ENCODE measurements at regions not wholly inside any gene's neighbourhood (a gene's known extent, or its start where the extent isn't known, plus 50 kb on each side); places are given as distances from the start of the nearest gene placed in this dataset.

- Histone ChIP-seq H3K9me3 (ENCODE audit: control insufficient read depth, low read depth, low read length) (no peaks in the 10 kb centered on the region), H4K20me1 (ENCODE audit: control insufficient read depth, insufficient read depth, insufficient read length) (no peaks in the 10 kb centered on the region), H4K5ac (ENCODE audit: insufficient read length, low read depth, low read length) (no peak overlapping the region), H3K23ac (ENCODE audit: insufficient read length, low read depth, low read length) (no peak overlapping the region), H4K91ac (ENCODE audit: insufficient read length, low read depth, low read length) (no peak overlapping the region), H2AK5ac (ENCODE audit: insufficient read length, low read length) (no peak overlapping the region), H4K8ac (replicated peaks; ENCODE audit: insufficient read length, low read depth, low read length) (no peak overlapping the region), H2AFZ (ENCODE audit: low read length) (no peak overlapping the region), H3K4me1 (ENCODE audit: insufficient read depth, low read length) (no peaks in the 10 kb centered on the region), H3K14ac (ENCODE audit: insufficient read depth, low read length) (no peak overlapping the region), H3K79me2 (ENCODE audit: insufficient read depth, low read length) (no peaks in the 10 kb centered on the region), H2BK15ac (ENCODE audit: low read depth, low read length) (no peak overlapping the region), H3K79me1 (ENCODE audit: insufficient read depth, low read depth, low read length, poor library complexity, severe bottlenecking) (no peaks in the 10 kb centered on the region), H3K23me2 (ENCODE audit: insufficient read length, low read depth, low read length, poor library complexity, severe bottlenecking) (no peaks in the 10 kb centered on the region), H3K18ac (ENCODE audit: insufficient read length, low read depth, low read length) (no peak overlapping the region), H3K27me3 (ENCODE audit: insufficient read depth, low read length) (no peaks in the 10 kb centered on the region), H2BK120ac (ENCODE audit: low read depth, low read length, poor library complexity, severe bottlenecking) (no peak overlapping the region), H3K56ac (ENCODE audit: insufficient read length, low read depth, low read length) (no peak overlapping the region), H3T11ph (ENCODE audit: low read length) (no peak overlapping the region), H2BK20ac (ENCODE audit: low read depth, low read length, poor library complexity, severe bottlenecking) (no peak overlapping the region), H3K27ac (ENCODE audit: insufficient read length, low read depth, low read length) (no peak overlapping the region), H3K4me2 (ENCODE audit: insufficient read depth, insufficient read length, low read length) (no peak overlapping the region), H2BK12ac (ENCODE audit: insufficient read length, low read depth, low read length) (no peak overlapping the region), H2BK5ac (ENCODE audit: insufficient read length, low read length) (no peak overlapping the region), H3K4ac (ENCODE audit: low read depth, low read length) (no peak overlapping the region), H3K9ac (ENCODE audit: extremely low read depth, insufficient read length, low read length) (no peak overlapping the region)
- WGBS (ENCODE audit: extremely low coverage, insufficient read length, low lambda C conversion rate), result no CpG with 5 or more reads among the region's 4 CpGs
- no peak overlapping the region for H3K4me3 Mint-ChIP-seq
- H3K27ac Mint-ChIP-seq, result no peak overlapping the region
- DNase-seq, result no peak
- TF ChIP-seq CTCF (conservative IDR thresholded peaks at IDR 0.05), result no peak
- no peaks in the 10 kb centered on the region for H3K4me1 Mint-ChIP-seq
- H3K27me3 Mint-ChIP-seq (ENCODE audit: low read depth), result no peaks in the 10 kb centered on the region
- peaks cover 6 to 13% (median 8%) of the 10 kb centered on the region in 3 experiments for H3K36me3 Mint-ChIP-seq (ENCODE audit: insufficient read depth in 1 of 3, low read depth in 3 of 3)
- H3K9me3 Mint-ChIP-seq, result peaks cover 12 to 18% of the 10 kb centered on the region in 2 experiments
Measured at GRCh38 chr18:42187611-42188380, 232.8 kb downstream of the PIK3C3 start.
